GM12892 (cell line): ENCODE measurements at regions not wholly inside any gene's neighbourhood (a gene's known extent, or its start where the extent isn't known, plus 50 kb on each side); places are given as distances from the start of the nearest gene placed in this dataset.

Experiments
- POLR2A ChIP-seq: IDR thresholded peaks from 2 replicates; pipeline ENCODE4 v1.6.1; 2011; ENCODE audit warnings: low read depth, low read length, control low read depth
- POLR2AphosphoS5 ChIP-seq: IDR thresholded peaks from 2 replicates; pipeline ENCODE4 v1.6.1; 2011; ENCODE audit warnings: low read depth, low read length, control low read depth
- TAF1 ChIP-seq: IDR thresholded peaks from 2 replicates; pipeline ENCODE4 v1.6.1; 2011; ENCODE audit warnings: low read depth, mild to moderate bottlenecking, control low read depth, low read length, borderline replicate concordance

- no peak for TF ChIP-seq POLR2A
- no peak for TF ChIP-seq POLR2AphosphoS5
- TF ChIP-seq TAF1, result no peak
Observed at GRCh38 chr18:46353460-46353859, 249.3 kb downstream of the HAUS1 start.
